A673 (cell line): ENCODE measurements at regions not wholly inside any gene's neighbourhood (a gene's known extent, or its start where the extent isn't known, plus 50 kb on each side); places are given as distances from the start of the nearest gene placed in this dataset.

Experiments
- BruUV-seq: library from RNA; stranded (reverse); fragments of 400-500 nt; replicated peaks from 2 replicates; lab custom pipeline; 2021; lab: Mats Ljungman, UMichigan
- CTCF ChIA-PET: fragments of 300-600 bp; sonication (Branson Sonifier 250); formaldehyde crosslinking; loops from one replicate; lab custom pipeline; 2022; ENCODE audit warnings: antibody characterized with exemption; lab: Charles Lee
- POLR2A ChIA-PET: fragments of 300-600 bp; sonication (Branson Sonifier 250); formaldehyde crosslinking; loops from one replicate; lab custom pipeline; 2022; ENCODE audit warnings: antibody characterized with exemption; ENCODE audit not compliant: low non-redundant PET; lab: Charles Lee
- DNase-seq: peaks from one replicate; pipeline ENCODE4 v3.0.0-alpha.2; 2015; ENCODE audit warnings: low spot score
- H3K27ac ChIP-seq: fragments of 200-600 bp; sonication (generic); 2 replicates; pipeline ENCODE4 v1.5.1; 2016; ENCODE audit warnings: mixed run types, low read depth, mild to moderate bottlenecking, mixed read lengths, antibody characterized with exemption, low read length; ENCODE audit not compliant: poor library complexity, severe bottlenecking
- H3K27me3 ChIP-seq: fragments of 200-600 bp; sonication (generic); replicated peaks from 2 replicates; pipeline ENCODE4 v1.6.1; 2017; ENCODE audit warnings: mixed run types, low read depth, mild to moderate bottlenecking, mixed read lengths, antibody characterized with exemption, low read length; ENCODE audit not compliant: insufficient read depth, poor library complexity
- H3K36me3 ChIP-seq: fragments of 200-600 bp; sonication (generic); 2 replicates; pipeline ENCODE4 v1.6.1; 2016; ENCODE audit warnings: mixed run types, mild to moderate bottlenecking, mixed read lengths, antibody characterized with exemption, low read length; ENCODE audit not compliant: insufficient read depth, poor library complexity, severe bottlenecking
- H3K4me1 ChIP-seq: fragments of 200-600 bp; sonication (generic); 2 replicates; pipeline ENCODE4 v1.6.1; 2017; ENCODE audit warnings: mixed run types, mild to moderate bottlenecking, mixed read lengths, antibody characterized with exemption, low read length; ENCODE audit not compliant: insufficient read depth, poor library complexity, severe bottlenecking
- H3K4me3 ChIP-seq: fragments of 200-600 bp; sonication (generic); 2 replicates; pipeline ENCODE4 v1.5.1; 2016; ENCODE audit warnings: low read depth, mixed run types, mild to moderate bottlenecking, mixed read lengths, low read length; ENCODE audit not compliant: poor library complexity, severe bottlenecking
- H3K9me3 ChIP-seq: fragments of 200-600 bp; sonication (generic); 2 replicates; pipeline ENCODE4 v1.6.1; 2016; ENCODE audit warnings: mixed run types, low read depth, mild to moderate bottlenecking, mixed read lengths, antibody characterized with exemption, low read length; ENCODE audit not compliant: poor library complexity, severe bottlenecking
- EZH2 ChIP-seq: fragments of 200-600 bp; sonication (generic); IDR thresholded peaks from 2 replicates; pipeline ENCODE4 v1.6.1; 2017; ENCODE audit warnings: borderline replicate concordance, low read depth, mild to moderate bottlenecking, mixed read lengths, antibody characterized with exemption, low read length; ENCODE audit not compliant: poor library complexity, severe bottlenecking
- intact Hi-C: fragments of 100-400 bp; cut with micrococcal nuclease; formaldehyde crosslinking; loops from one replicate; pipeline ENCODE4 v1.10.0; 2022; ENCODE audit not compliant: unreplicated experiment
- TF ChIP-seq, protein P1 (sequence below): fragments of 300-800, 200-600 bp; sonication (generic); conservative IDR thresholded peaks from 2 replicates; pipeline ENCODE4 v1.5.1; 2017; ENCODE audit warnings: low read depth, mild to moderate bottlenecking, antibody characterized with exemption, low read length, moderate library complexity, mixed read lengths

DNA sequence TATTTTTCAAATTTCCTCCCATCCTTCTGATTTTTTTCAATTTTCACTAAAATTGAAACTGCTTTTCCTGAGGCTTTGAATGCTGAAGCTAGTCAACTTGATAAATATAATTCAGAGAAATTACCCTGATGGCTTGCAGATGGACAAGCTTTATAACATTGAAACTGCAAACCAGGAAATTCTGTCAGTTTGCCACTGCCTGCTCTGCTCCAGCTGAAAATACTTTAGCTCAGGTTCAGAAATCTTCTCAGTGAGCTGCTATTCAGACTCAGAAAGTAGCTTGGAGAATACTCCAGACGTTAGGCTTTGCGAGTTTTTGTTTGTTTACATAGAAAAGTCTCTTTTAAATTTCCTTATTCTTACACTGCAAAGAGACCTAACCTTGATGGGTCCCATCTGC lies 1574.7 kb downstream of the STIM2 start:
- BruUV-seq = no TSS peak
- Histone ChIP-seq H3K4me3 (no peak overlapping the region), H3K36me3 (no peaks in the 10 kb centered on the region), H3K27ac (no peak overlapping the region), H3K4me1 (no peaks in the 10 kb centered on the region), H3K9me3 (no peaks in the 10 kb centered on the region), H3K27me3 (no peaks in the 10 kb centered on the region)
- DNase-seq = no peak
- intact Hi-C loops = no loop called here
- POLR2A ChIA-PET = no interaction called here
- CTCF ChIA-PET = no interaction called here
- no peak for TF ChIP-seq EZH2
- TF ChIP-seq, protein P1, sequence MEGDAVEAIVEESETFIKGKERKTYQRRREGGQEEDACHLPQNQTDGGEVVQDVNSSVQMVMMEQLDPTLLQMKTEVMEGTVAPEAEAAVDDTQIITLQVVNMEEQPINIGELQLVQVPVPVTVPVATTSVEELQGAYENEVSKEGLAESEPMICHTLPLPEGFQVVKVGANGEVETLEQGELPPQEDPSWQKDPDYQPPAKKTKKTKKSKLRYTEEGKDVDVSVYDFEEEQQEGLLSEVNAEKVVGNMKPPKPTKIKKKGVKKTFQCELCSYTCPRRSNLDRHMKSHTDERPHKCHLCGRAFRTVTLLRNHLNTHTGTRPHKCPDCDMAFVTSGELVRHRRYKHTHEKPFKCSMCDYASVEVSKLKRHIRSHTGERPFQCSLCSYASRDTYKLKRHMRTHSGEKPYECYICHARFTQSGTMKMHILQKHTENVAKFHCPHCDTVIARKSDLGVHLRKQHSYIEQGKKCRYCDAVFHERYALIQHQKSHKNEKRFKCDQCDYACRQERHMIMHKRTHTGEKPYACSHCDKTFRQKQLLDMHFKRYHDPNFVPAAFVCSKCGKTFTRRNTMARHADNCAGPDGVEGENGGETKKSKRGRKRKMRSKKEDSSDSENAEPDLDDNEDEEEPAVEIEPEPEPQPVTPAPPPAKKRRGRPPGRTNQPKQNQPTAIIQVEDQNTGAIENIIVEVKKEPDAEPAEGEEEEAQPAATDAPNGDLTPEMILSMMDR = no peak

DNA sequence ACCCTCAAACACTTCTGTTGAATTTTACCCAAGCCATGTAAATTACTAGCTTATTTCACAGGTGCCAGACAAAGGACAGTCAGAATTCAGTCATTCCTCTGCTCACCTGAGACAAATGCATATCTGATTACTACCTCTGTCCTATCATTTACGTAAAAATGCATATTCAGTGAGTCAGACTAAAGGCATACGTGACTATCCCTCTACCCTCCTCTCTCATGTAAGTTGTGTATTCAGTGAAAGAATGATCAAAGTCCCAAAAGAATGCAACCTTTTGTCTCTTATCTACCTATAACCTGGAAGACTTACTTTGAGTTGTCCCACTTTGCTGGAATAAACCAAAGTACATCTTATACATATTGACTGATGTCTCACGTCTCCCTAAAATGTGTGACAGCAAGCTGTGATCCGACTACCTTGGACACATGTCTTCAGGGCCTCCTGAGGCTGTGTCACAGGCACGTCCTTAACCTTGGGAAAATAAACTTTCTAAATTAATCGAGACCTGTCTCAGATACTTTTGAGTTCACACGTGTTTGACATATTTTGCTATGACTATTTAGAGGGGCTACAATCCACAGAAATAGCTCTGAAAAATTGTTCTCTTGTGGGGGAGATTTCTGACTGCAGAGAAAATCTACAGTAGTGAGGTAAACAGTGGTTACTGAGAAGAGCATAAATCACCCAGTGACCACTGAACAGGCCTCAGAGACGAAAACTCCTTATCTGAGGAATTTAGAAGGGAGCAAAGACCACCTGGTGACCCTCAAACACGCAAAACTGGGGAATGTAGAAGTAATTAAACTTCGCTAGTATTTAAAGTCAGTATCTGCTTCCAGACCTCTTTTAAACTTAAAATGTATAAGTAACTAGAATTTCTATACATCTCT lies 1575.8 kb downstream of the STIM2 start:
- no peaks in the 10 kb centered on the region for H3K9me3 ChIP-seq
- intact Hi-C loops = no loop called here
- no peak for DNase-seq
- POLR2A ChIA-PET = no interaction called here
- no peaks in the 10 kb centered on the region for H3K4me1 ChIP-seq
- BruUV-seq = no TSS peak
- no peaks in the 10 kb centered on the region for H3K27me3 ChIP-seq
- no peaks in the 10 kb centered on the region for H3K36me3 ChIP-seq
- H3K4me3 ChIP-seq = no peak overlapping the region
- no peak overlapping the region for H3K27ac ChIP-seq
- TF ChIP-seq EZH2 = no peak
- TF ChIP-seq, protein P1 = no peak
- CTCF ChIA-PET = no interaction called here

DNA sequence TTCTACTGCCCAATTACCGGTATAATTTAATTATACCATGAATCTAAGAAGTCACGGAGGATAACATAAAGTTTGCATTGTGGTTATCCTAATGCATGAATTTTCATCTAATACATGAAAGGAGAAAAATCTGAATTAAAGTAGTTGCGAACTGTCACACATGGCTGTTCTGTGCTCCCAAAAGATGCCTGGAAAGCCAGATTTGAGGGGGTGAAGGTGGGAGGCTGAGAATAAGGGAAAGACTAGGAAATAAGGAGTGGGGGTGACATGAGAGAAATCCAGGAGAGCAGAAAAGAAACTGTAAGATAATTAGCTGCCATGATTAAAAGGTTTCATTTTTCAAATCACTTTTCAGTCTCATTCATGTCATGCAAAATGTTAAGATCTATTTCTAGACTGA lies 1582.7 kb downstream of the STIM2 start:
- Histone ChIP-seq H3K9me3 (no peaks in the 10 kb centered on the region), H3K36me3 (no peaks in the 10 kb centered on the region), H3K4me3 (no peak overlapping the region), H3K4me1 (no peaks in the 10 kb centered on the region), H3K27ac (no peak overlapping the region), H3K27me3 (no peaks in the 10 kb centered on the region)
- TF ChIP-seq EZH2 = no peak
- TF ChIP-seq, protein P1 = no peak
- CTCF ChIA-PET = no interaction called here
- BruUV-seq = no TSS peak
- intact Hi-C loops = no loop called here
- DNase-seq = no peak
- POLR2A ChIA-PET = no interaction called here
